Calu3 (cell line): ENCODE measurements at regions not wholly inside any gene's neighbourhood (a gene's known extent, or its start where the extent isn't known, plus 50 kb on each side); places are given as distances from the start of the nearest gene placed in this dataset.

Source experiments
- BruUV-seq: library from RNA; stranded (reverse); fragments of 400-500 nt; replicated peaks from 2 replicates; lab custom pipeline; 2021; lab: Mats Ljungman, UMichigan
- CTCF ChIA-PET: fragments of 300-600 bp; sonication (Branson Sonifier 250); formaldehyde crosslinking; loops from one replicate; lab custom pipeline; 2022; ENCODE audit warnings: antibody characterized with exemption; lab: Charles Lee
- DNase-seq: peaks from one replicate; pipeline ENCODE4 v3.0.0; 2022
- H3K27ac Mint-ChIP-seq: one replicate; pipeline ENCODE4 v1.8.0; 2022; ENCODE audit warnings: mixed read lengths; ENCODE audit not compliant: unreplicated experiment
- H3K27me3 Mint-ChIP-seq: one replicate; pipeline ENCODE4 v1.8.0; 2022; ENCODE audit warnings: mixed read lengths; ENCODE audit not compliant: unreplicated experiment
- H3K36me3 Mint-ChIP-seq: one replicate; pipeline ENCODE4 v1.8.0; 2022; ENCODE audit warnings: mild to moderate bottlenecking, moderate library complexity, mixed read lengths; ENCODE audit not compliant: insufficient read depth, unreplicated experiment
- H3K4me1 Mint-ChIP-seq: one replicate; pipeline ENCODE4 v1.8.0; 2022; ENCODE audit warnings: mild to moderate bottlenecking, low read depth, mixed read lengths; ENCODE audit not compliant: unreplicated experiment
- H3K4me3 Mint-ChIP-seq: one replicate; pipeline ENCODE4 v1.8.0; 2022; ENCODE audit warnings: mild to moderate bottlenecking, low read depth, moderate library complexity, mixed read lengths; ENCODE audit not compliant: unreplicated experiment
- H3K9me3 Mint-ChIP-seq: one replicate; pipeline ENCODE4 v1.8.0; 2022; ENCODE audit warnings: low read depth, mixed read lengths; ENCODE audit not compliant: unreplicated experiment
- CTCF ChIP-seq: fragments of 200-600 bp; IDR thresholded peaks from one replicate; pipeline ENCODE4 v1.8.0; 2022; ENCODE audit warnings: antibody characterized with exemption; ENCODE audit not compliant: unreplicated experiment
- intact Hi-C: fragments of 100-400 bp; cut with micrococcal nuclease; formaldehyde crosslinking; loops from one replicate; pipeline ENCODE4 v1.10.0; 2022; ENCODE audit not compliant: unreplicated experiment

- DNase-seq, result no peak
- no peak overlapping the region for H3K27ac Mint-ChIP-seq
- H3K27me3 Mint-ChIP-seq, result no peaks in the 10 kb centered on the region
- intact Hi-C loops, result no loop called here
- H3K9me3 Mint-ChIP-seq, result peaks cover 3% of the 10 kb centered on the region
- no peaks in the 10 kb centered on the region for H3K36me3 Mint-ChIP-seq
- BruUV-seq, result no TSS peak
- no peak for TF ChIP-seq CTCF
- CTCF ChIA-PET, result no interaction called here
- H3K4me1 Mint-ChIP-seq, result no peaks in the 10 kb centered on the region
- H3K4me3 Mint-ChIP-seq, result no peak overlapping the region
Measured at GRCh38 chrX:85506871-85507270, 127.4 kb upstream of the POF1B start.

- Mint-ChIP-seq H3K27me3 (no peaks in the 10 kb centered on the region), H3K4me1 (no peaks in the 10 kb centered on the region), H3K4me3 (no peak overlapping the region), H3K36me3 (no peaks in the 10 kb centered on the region), H3K27ac (no peak overlapping the region), H3K9me3 (peaks cover 3% of the 10 kb centered on the region)
- no peak for TF ChIP-seq CTCF
- intact Hi-C loops, result no loop called here
- BruUV-seq, result no TSS peak
- DNase-seq, result no peak
- CTCF ChIA-PET, result no interaction called here
Measured at GRCh38 chrX:85505801-85506200, 126.3 kb upstream of the POF1B start.

GRCh38 chrX:85504381-85504780 is 124.9 kb upstream of the POF1B start:
- BruUV-seq, result no TSS peak
- intact Hi-C loops, result no loop called here
- Mint-ChIP-seq H3K36me3 (no peaks in the 10 kb centered on the region), H3K27ac (no peak overlapping the region), H3K27me3 (no peaks in the 10 kb centered on the region), H3K4me1 (no peaks in the 10 kb centered on the region), H3K4me3 (no peak overlapping the region), H3K9me3 (peaks cover 5% of the 10 kb centered on the region)
- no peak for TF ChIP-seq CTCF
- CTCF ChIA-PET, result no interaction called here
- DNase-seq, result no peak

DNA sequence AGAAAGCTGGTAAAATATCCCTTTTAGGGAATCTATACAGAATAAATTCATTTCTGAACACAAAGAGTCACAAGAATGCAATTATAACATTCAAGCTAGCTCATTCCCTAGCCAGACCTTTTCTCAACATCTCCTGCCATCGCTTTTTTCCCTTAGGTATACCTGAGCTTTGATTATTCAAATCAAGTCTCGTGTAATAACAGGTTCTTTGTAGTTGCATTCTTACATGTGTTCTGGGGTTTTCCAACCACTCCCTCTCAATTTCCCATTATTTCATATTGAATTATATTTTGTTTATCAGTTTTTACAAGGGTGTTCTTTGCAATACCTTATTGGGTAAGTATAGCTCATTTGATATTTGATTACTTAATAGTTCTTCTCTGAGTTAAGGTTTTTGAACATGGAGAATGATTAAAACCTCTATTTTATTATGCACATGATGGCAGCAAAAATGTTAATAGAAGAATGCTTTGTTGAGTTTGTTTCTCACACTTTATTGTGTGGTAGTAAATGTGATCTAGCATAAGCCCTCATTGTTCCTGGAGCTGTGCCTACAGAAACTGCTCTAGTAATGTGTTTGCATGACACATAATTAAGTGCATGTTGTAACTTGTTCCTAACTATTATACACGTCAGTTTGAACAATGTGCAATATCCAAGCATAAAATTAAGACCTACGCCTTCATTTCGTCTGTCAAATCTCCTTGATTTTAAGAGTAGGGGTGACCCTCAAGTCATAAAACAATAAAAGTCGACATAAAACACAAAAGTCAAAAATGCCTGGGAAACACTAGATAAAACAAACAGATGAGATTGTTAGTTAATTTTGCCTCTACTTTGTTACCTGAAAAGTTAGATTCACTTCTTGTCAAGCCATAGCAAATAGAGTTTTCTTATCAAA is 124.0 kb upstream of the POF1B start:
- intact Hi-C loops, result no loop called here
- no peak for TF ChIP-seq CTCF
- CTCF ChIA-PET, result no interaction called here

More for the DNA sequence above, 124.0 kb upstream of the POF1B start:
- Mint-ChIP-seq H3K27ac (no peak overlapping the region), H3K9me3 (peaks cover 6% of the 10 kb centered on the region), H3K4me1 (no peaks in the 10 kb centered on the region), H3K4me3 (no peak overlapping the region), H3K27me3 (no peaks in the 10 kb centered on the region), H3K36me3 (no peaks in the 10 kb centered on the region)
- BruUV-seq, result no TSS peak
- no peak for DNase-seq
